ENCODE measurements at regions not wholly inside any gene's neighbourhood (a gene's known extent, or its start where the extent isn't known, plus 50 kb on each side); places are given as distances from the start of the nearest gene placed in this dataset.
"Not testable (repeated sequence)": the region's sequence is repeated elsewhere in the genome, so short reads cannot be mapped to it uniquely, and the experiment has no call there.

- WGBS, 2 experiments (ENCODE audit: insufficient coverage in 2 of 2), result 80 to 89% methylated on average over 1 to 2 of the region's 2 CpGs
- H3K4me3 ChIP-seq (ENCODE audit: extremely low read depth, insufficient read depth, low read length, poor library complexity, severe bottlenecking), result no peak overlapping the region
- H3K36me3 ChIP-seq (ENCODE audit: control insufficient read depth, insufficient read depth, low read length), result no peaks in the 10 kb centered on the region
- H3K4me1 ChIP-seq (ENCODE audit: control insufficient read depth, insufficient read depth, low read length, poor library complexity, severe bottlenecking), result no peaks in the 10 kb centered on the region
- no peak overlapping the region for H3K27ac ChIP-seq (ENCODE audit: low read depth, low read length, severe bottlenecking)
- no peaks in the 10 kb centered on the region for H3K9me3 ChIP-seq (ENCODE audit: control insufficient read depth, low read length)
Measured at GRCh38 chr5:152568016-152568415, 162.9 kb upstream of the NMUR2 start.

DNA sequence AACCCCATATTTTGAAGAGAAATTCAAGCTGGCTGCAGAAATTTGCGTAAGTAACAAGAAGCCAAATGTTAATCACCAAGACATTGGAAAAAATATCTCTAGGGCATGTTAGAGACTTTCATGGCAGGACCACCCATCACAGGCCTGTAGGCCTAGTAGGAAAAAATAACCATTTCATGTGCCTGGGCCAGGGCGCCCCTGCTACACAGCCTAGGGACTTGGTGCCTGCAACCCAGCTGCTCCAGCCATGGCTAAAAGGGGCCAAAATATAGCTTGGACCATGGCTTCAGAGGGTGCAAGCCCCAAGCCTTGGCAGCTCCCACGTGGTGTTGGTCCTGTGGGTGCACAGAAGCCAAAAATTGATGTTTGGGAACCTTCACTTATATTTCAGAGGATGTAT lies 167.7 kb upstream of the NMUR2 start:
- H3K27ac ChIP-seq (ENCODE audit: low read depth, low read length, severe bottlenecking), result no peak overlapping the region
- H3K4me1 ChIP-seq (ENCODE audit: control insufficient read depth, insufficient read depth, low read length, poor library complexity, severe bottlenecking), result no peaks in the 10 kb centered on the region
- no peak overlapping the region for H3K4me3 ChIP-seq (ENCODE audit: extremely low read depth, insufficient read depth, low read length, poor library complexity, severe bottlenecking)
- WGBS, 2 experiments (ENCODE audit: insufficient coverage in 2 of 2), result 71 to 87% methylated on average over 2 of the region's 3 CpGs
- H3K9me3 ChIP-seq (ENCODE audit: control insufficient read depth, low read length), result no peaks in the 10 kb centered on the region
- H3K36me3 ChIP-seq (ENCODE audit: control insufficient read depth, insufficient read depth, low read length), result no peaks in the 10 kb centered on the region

GRCh38 chr5:152584103-152584502 lies 179.0 kb upstream of the NMUR2 start:
- Histone ChIP-seq H3K9me3 (ENCODE audit: control insufficient read depth, low read length) (no peaks in the 10 kb centered on the region), H3K4me1 (ENCODE audit: control insufficient read depth, insufficient read depth, low read length, poor library complexity, severe bottlenecking) (no peaks in the 10 kb centered on the region), H3K36me3 (ENCODE audit: control insufficient read depth, insufficient read depth, low read length) (no peaks in the 10 kb centered on the region), H3K27ac (ENCODE audit: low read depth, low read length, severe bottlenecking) (no peak overlapping the region), H3K4me3 (ENCODE audit: extremely low read depth, insufficient read depth, low read length, poor library complexity, severe bottlenecking) (no peak overlapping the region)
- WGBS, 2 experiments (ENCODE audit: insufficient coverage in 2 of 2), result 87 to 100% methylated on average over 3 of the region's 3 CpGs

DNA sequence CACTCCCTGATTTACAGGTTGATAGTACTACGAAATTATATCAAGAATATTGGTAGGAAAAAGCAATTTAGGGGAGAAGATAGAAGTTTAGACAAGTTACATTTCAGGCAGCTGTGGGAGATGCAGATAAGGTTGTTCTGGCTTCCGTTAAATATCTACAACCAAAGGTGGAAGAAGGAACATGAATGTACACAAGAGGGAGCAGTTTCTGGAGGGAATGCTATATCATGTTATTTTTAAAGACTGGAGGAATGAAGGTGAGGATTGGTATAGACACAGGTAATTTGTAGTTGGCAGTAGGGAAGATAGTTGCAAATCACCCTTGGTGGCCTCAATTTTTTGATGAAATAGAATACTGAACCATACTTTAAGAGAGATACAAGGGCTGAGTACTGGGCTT lies 187.3 kb upstream of the NMUR2 start:
- Histone ChIP-seq H3K4me3 (ENCODE audit: extremely low read depth, insufficient read depth, low read length, poor library complexity, severe bottlenecking) (no peak overlapping the region), H3K4me1 (ENCODE audit: control insufficient read depth, insufficient read depth, low read length, poor library complexity, severe bottlenecking) (no peaks in the 10 kb centered on the region), H3K27ac (ENCODE audit: low read depth, low read length, severe bottlenecking) (no peak overlapping the region), H3K36me3 (ENCODE audit: control insufficient read depth, insufficient read depth, low read length) (no peaks in the 10 kb centered on the region), H3K9me3 (ENCODE audit: control insufficient read depth, low read length) (no peaks in the 10 kb centered on the region)
- WGBS, 2 experiments (ENCODE audit: insufficient coverage in 2 of 2), result 88 to 95% methylated on average over 1 to 2 of the region's 2 CpGs

GRCh38 chr5:152593388-152593787 lies 188.3 kb upstream of the NMUR2 start:
- Histone ChIP-seq H3K4me1 (ENCODE audit: control insufficient read depth, insufficient read depth, low read length, poor library complexity, severe bottlenecking) (no peaks in the 10 kb centered on the region), H3K36me3 (ENCODE audit: control insufficient read depth, insufficient read depth, low read length) (no peaks in the 10 kb centered on the region), H3K4me3 (ENCODE audit: extremely low read depth, insufficient read depth, low read length, poor library complexity, severe bottlenecking) (no peak overlapping the region), H3K9me3 (ENCODE audit: control insufficient read depth, low read length) (no peaks in the 10 kb centered on the region), H3K27ac (ENCODE audit: low read depth, low read length, severe bottlenecking) (no peak overlapping the region)
- 86% methylated on average over 1 of the region's 1 CpG; no CpG with 5 or more reads in 1 of the 2 experiments for whole genome bisulfite sequencing, 2 experiments (ENCODE audit: insufficient coverage in 2 of 2)

- Histone ChIP-seq H3K27ac (ENCODE audit: low read depth, low read length, severe bottlenecking) (no peak overlapping the region), H3K4me1 (ENCODE audit: control insufficient read depth, insufficient read depth, low read length, poor library complexity, severe bottlenecking) (no peaks in the 10 kb centered on the region), H3K9me3 (ENCODE audit: control insufficient read depth, low read length) (no peaks in the 10 kb centered on the region), H3K36me3 (ENCODE audit: control insufficient read depth, insufficient read depth, low read length) (no peaks in the 10 kb centered on the region), H3K4me3 (ENCODE audit: extremely low read depth, insufficient read depth, low read length, poor library complexity, severe bottlenecking) (no peak overlapping the region)
- WGBS, 2 experiments (ENCODE audit: insufficient coverage in 2 of 2), result no CpG with 5 or more reads among the region's 1 CpG
Measured at GRCh38 chr5:152595405-152595804, 190.3 kb upstream of the NMUR2 start.

DNA sequence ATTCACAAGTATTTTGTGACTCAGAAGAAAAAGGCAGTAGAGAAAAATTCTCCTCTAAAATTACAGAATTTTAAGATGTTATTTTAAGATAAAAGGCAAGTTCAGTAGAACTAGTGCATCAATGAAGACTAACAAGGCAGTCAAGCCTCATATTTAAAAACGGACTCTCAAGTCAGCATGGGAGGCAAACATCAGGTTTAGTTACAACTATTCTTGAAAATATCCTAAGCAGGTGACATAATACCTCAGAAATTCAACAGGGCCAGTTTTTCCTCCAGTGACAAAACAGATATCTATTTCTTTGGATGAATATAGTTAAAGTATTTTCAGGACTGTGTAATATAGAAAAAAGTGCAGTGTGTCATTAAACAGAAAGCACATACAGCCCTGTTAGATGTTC lies 194.0 kb upstream of the NMUR2 start:
- 80 to 100% methylated on average over 1 of the region's 1 CpG for WGBS, 2 experiments (ENCODE audit: insufficient coverage in 2 of 2)
- Histone ChIP-seq H3K36me3 (ENCODE audit: control insufficient read depth, insufficient read depth, low read length) (no peaks in the 10 kb centered on the region), H3K9me3 (ENCODE audit: control insufficient read depth, low read length) (no peaks in the 10 kb centered on the region), H3K4me1 (ENCODE audit: control insufficient read depth, insufficient read depth, low read length, poor library complexity, severe bottlenecking) (no peaks in the 10 kb centered on the region), H3K27ac (ENCODE audit: low read depth, low read length, severe bottlenecking) (no peak overlapping the region), H3K4me3 (ENCODE audit: extremely low read depth, insufficient read depth, low read length, poor library complexity, severe bottlenecking) (no peak overlapping the region)

GRCh38 chr5:152601806-152602732 lies 197.0 kb upstream of the NMUR2 start:
- no peak overlapping the region for H3K4me3 ChIP-seq (ENCODE audit: extremely low read depth, insufficient read depth, low read length, poor library complexity, severe bottlenecking)
- H3K4me1 ChIP-seq (ENCODE audit: control insufficient read depth, insufficient read depth, low read length, poor library complexity, severe bottlenecking), result no peaks in the 10 kb centered on the region
- 83% methylated on average over 1 of the region's 2 CpGs for WGBS, 2 experiments (ENCODE audit: insufficient coverage in 2 of 2)

GRCh38 chr5:152606050-152606449 lies 201.0 kb upstream of the NMUR2 start:
- not testable (repeated sequence) for H3K4me1 ChIP-seq (ENCODE audit: control insufficient read depth, insufficient read depth, low read length, poor library complexity, severe bottlenecking); H3K36me3 ChIP-seq (ENCODE audit: control insufficient read depth, insufficient read depth, low read length); H3K27ac ChIP-seq (ENCODE audit: low read depth, low read length, severe bottlenecking); H3K4me3 ChIP-seq (ENCODE audit: extremely low read depth, insufficient read depth, low read length, poor library complexity, severe bottlenecking); H3K9me3 ChIP-seq (ENCODE audit: control insufficient read depth, low read length)
- WGBS, 2 experiments (ENCODE audit: insufficient coverage in 2 of 2), result 85 to 90% methylated on average over 2 to 3 of the region's 4 CpGs

More at GRCh38 chr5:152601806-152602732, 197.0 kb upstream of the NMUR2 start:
- Histone ChIP-seq H3K9me3 (ENCODE audit: control insufficient read depth, low read length) (no peaks in the 10 kb centered on the region), H3K27ac (ENCODE audit: low read depth, low read length, severe bottlenecking) (peak overlapping the region; percentile 51), H3K36me3 (ENCODE audit: control insufficient read depth, insufficient read depth, low read length) (no peaks in the 10 kb centered on the region)

GRCh38 chr5:152606776-152607364 lies 201.8 kb upstream of the NMUR2 start:
- Histone ChIP-seq H3K4me1 (ENCODE audit: control insufficient read depth, insufficient read depth, low read length, poor library complexity, severe bottlenecking) (no peaks in the 10 kb centered on the region), H3K27ac (ENCODE audit: low read depth, low read length, severe bottlenecking) (no peak overlapping the region), H3K4me3 (ENCODE audit: extremely low read depth, insufficient read depth, low read length, poor library complexity, severe bottlenecking) (no peak overlapping the region), H3K36me3 (ENCODE audit: control insufficient read depth, insufficient read depth, low read length) (no peaks in the 10 kb centered on the region), H3K9me3 (ENCODE audit: control insufficient read depth, low read length) (no peaks in the 10 kb centered on the region)
- 90% methylated on average over 1 of the region's 1 CpG; no CpG with 5 or more reads in 1 of the 2 experiments for WGBS, 2 experiments (ENCODE audit: insufficient coverage in 2 of 2)
